ENCODE measurements at regions not wholly inside any gene's neighbourhood (a gene's known extent, or its start where the extent isn't known, plus 50 kb on each side); places are given as distances from the start of the nearest gene placed in this dataset.

DNA sequence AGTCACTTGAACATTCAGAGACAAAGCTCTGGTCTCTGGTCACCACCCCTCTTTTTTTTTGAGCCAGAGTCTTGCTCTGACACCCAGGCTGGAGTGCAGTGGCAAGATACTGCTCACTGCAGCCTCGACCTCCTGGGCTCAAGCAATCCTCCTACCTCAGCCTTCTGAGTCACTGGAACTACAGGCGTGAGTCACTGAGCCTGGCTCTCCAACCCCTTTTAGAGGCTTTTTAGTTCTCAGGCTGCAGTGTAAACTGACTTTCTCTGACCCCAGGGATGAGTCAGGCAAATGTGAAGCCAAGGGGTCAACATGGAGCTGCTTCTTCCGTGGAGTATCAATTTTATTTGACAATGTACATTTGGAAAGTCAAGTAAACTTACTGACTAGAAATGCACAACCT is 229.2 kb downstream of the PTTG2 start:
- 29 to 32% methylated on average over 2 to 3 of the region's 3 CpGs for WGBS, 2 donors (ENCODE audit: low coverage in 1 of 2)
- no peak for ATAC-seq
- Histone ChIP-seq H3K27ac (peak overlapping the region in 2 of 4 donors; percentile 2 to 20), H3K4me1 (peaks cover 0 to 35% (median 12%) of the 10 kb centered on the region in 3 donors), H3K27me3 (no peaks in the 10 kb centered on the region), H3K36me3 (no peaks in the 10 kb centered on the region), H3K4me3 (no peak overlapping the region), H3K9me3 (no peaks in the 10 kb centered on the region)
- TF ChIP-seq CTCF (IDR thresholded peaks at IDR 0.05) (no peak), POLR2AphosphoS5 (IDR thresholded peaks at IDR 0.05) (peak; percentile 76), POLR2A (IDR thresholded peaks at IDR 0.05) (no peak), EP300 (IDR thresholded peaks at IDR 0.05) (no peak)

DNA sequence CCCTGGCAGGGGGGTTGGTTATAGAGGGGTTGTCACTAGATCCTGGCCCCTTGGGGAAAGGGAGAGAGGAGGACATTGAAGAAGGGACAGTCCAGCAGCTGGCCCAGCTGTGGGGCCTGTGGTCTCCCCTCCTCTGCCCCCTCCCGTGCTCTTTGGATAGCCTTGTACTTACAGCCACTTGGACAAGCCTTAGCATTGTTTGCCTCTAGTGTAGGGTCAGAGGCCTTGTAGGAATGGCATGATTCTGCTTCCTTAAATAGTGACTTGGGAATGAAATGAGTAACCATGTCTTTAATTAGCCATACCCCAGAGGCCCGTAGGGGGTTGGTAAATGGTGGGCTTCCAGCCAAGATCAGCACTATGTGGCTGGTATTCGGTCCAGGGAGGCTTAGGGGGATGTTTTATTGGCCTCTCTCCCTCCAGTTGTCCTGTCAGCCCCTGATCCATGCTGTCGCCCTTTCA is 230.6 kb downstream of the PTTG2 start:
- Histone ChIP-seq H3K27me3 (no peaks in the 10 kb centered on the region), H3K4me1 (peaks cover 0 to 35% (median 12%) of the 10 kb centered on the region in 3 donors), H3K36me3 (no peaks in the 10 kb centered on the region), H3K9me3 (peaks cover 0 to 8% (median 0%) of the 10 kb centered on the region in 3 donors), H3K27ac (peak overlapping the region in 3 of 4 donors; percentile 64 to 66 (median 65)), H3K4me3 (no peak overlapping the region)
- peak; percentile 63 for ATAC-seq
- TF ChIP-seq CTCF (IDR thresholded peaks at IDR 0.05), result no peak
- TF ChIP-seq POLR2AphosphoS5 (IDR thresholded peaks at IDR 0.05), result peak; percentile 86
- TF ChIP-seq POLR2A (IDR thresholded peaks at IDR 0.05), result no peak
- TF ChIP-seq EP300 (IDR thresholded peaks at IDR 0.05), result no peak
- WGBS, 2 donors (ENCODE audit: low coverage in 1 of 2), result 20 to 100% methylated on average over 1 of the region's 4 CpGs

DNA sequence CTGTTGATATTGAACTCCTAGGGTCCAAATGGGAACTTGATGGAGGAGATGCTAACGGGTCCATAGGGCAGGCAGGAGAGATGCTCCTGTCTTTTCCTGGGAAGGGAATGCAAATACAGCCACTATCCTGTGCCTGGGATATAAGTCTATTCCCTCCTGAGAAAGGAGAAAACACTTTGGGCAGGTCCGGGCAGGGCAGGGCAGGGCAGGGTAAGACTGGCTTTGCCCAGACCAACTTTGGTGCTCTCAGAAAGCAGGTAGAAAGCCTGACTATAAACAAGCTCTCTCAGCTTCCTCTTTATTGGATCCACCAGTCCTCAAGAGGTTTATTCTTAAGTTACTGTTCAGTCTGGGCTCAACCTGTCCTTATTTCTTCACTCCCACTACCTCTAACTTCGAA is 232.3 kb downstream of the PTTG2 start:
- WGBS, 2 donors (ENCODE audit: low coverage in 1 of 2), result 91 to 95% methylated on average over 2 to 3 of the region's 3 CpGs
- Histone ChIP-seq H3K27me3 (no peaks in the 10 kb centered on the region), H3K4me1 (peaks cover 0 to 35% (median 12%) of the 10 kb centered on the region in 3 donors), H3K4me3 (no peak overlapping the region), H3K9me3 (peaks cover 0 to 10% (median 0%) of the 10 kb centered on the region in 3 donors), H3K36me3 (no peaks in the 10 kb centered on the region), H3K27ac (no peak overlapping the region)
- TF ChIP-seq POLR2A (IDR thresholded peaks at IDR 0.05), result no peak
- TF ChIP-seq POLR2AphosphoS5 (IDR thresholded peaks at IDR 0.05), result no peak
- TF ChIP-seq CTCF (IDR thresholded peaks at IDR 0.05), result no peak
- no peak for TF ChIP-seq EP300 (IDR thresholded peaks at IDR 0.05)
- ATAC-seq, result no peak

GRCh38 chr4:38193236-38193863 is 233.2 kb downstream of the PTTG2 start:
- no peak for ATAC-seq
- TF ChIP-seq POLR2A (IDR thresholded peaks at IDR 0.05) (no peak), POLR2AphosphoS5 (IDR thresholded peaks at IDR 0.05) (no peak), CTCF (IDR thresholded peaks at IDR 0.05) (no peak), EP300 (IDR thresholded peaks at IDR 0.05) (no peak)
- 54 to 56% methylated on average over 2 of the region's 2 CpGs for WGBS, 2 donors (ENCODE audit: low coverage in 1 of 2)
- H3K9me3 ChIP-seq, result peaks cover 0 to 10% (median 0%) of the 10 kb centered on the region in 3 donors
- H3K36me3 ChIP-seq, result no peaks in the 10 kb centered on the region
- no peaks in the 10 kb centered on the region for H3K27me3 ChIP-seq
- H3K27ac ChIP-seq, result no peak overlapping the region
- H3K4me1 ChIP-seq, result peaks cover 0 to 35% (median 12%) of the 10 kb centered on the region in 3 donors
- no peak overlapping the region for H3K4me3 ChIP-seq

DNA sequence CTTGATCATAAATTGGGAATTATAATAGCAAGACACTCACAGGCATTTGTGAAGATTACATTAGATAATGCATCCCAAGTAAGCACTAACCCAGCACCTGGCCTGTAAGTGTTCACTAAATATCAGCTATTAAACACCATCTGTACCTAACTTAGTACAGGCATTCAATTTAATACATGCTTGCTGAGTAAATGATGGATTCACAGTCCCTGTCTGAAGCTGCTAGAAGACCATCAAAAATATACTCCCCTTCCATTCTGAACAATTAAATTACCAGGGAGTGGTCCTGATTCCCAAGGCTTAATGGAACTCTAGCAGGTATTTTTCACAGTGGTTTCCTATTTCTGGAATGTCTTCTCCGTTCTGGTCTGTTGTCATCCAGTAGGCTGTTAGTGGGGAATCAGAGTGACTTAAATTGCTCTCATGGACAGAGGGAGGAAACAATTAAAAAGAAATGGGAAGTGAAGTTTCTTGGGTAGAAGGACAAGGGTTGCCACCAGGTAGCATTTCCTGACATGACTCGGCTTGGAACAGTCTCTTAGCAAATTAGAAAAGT is 233.9 kb downstream of the PTTG2 start:
- Histone ChIP-seq H3K4me3 (no peak overlapping the region), H3K36me3 (no peaks in the 10 kb centered on the region), H3K27me3 (no peaks in the 10 kb centered on the region), H3K9me3 (peaks cover 0 to 10% (median 0%) of the 10 kb centered on the region in 3 donors), H3K4me1 (peaks cover 0 to 30% (median 12%) of the 10 kb centered on the region in 3 donors), H3K27ac (no peak overlapping the region)
- ATAC-seq, result no peak
- no peak for TF ChIP-seq CTCF (IDR thresholded peaks at IDR 0.05)
- TF ChIP-seq EP300 (IDR thresholded peaks at IDR 0.05), result no peak
- no peak for TF ChIP-seq POLR2AphosphoS5 (IDR thresholded peaks at IDR 0.05)
- TF ChIP-seq POLR2A (IDR thresholded peaks at IDR 0.05), result no peak
- WGBS, 2 donors (ENCODE audit: low coverage in 1 of 2), result 67 to 79% methylated on average over 2 of the region's 2 CpGs

Measured in gastroesophageal sphincter (tissue), 4 donors.